ENCODE measurements at regions not wholly inside any gene's neighbourhood (a gene's known extent, or its start where the extent isn't known, plus 50 kb on each side); places are given as distances from the start of the nearest gene placed in this dataset.

- Mint-ChIP-seq H3K36me3 (peaks cover 32% of the 10 kb centered on the region), H3K27ac (no peak overlapping the region), H3K4me3 (no peak overlapping the region), H3K4me1 (no peaks in the 10 kb centered on the region), H3K9me3 (peaks cover 47% of the 10 kb centered on the region), H3K27me3 (ENCODE audit: low read depth) (no peaks in the 10 kb centered on the region)
- CTCF ChIA-PET = no interaction called here
- DNase-seq (ENCODE audit: low spot score) (no peak), ATAC-seq (no peak)
- POLR2A ChIA-PET = no interaction called here
- no peak for TF ChIP-seq AFF4 (CRISPR knock-in tag; IDR thresholded peaks at IDR 0.05; ENCODE audit: borderline replicate concordance)
- no peak for TF ChIP-seq ZNF423 (CRISPR knock-in tag; IDR thresholded peaks at IDR 0.05)
- TF ChIP-seq ZNF396 (CRISPR knock-in tag; IDR thresholded peaks at IDR 0.05; ENCODE audit: borderline replicate concordance) = no peak
- no peak for TF ChIP-seq TEAD1 (CRISPR knock-in tag; IDR thresholded peaks at IDR 0.05)
- TF ChIP-seq, protein P1, sequence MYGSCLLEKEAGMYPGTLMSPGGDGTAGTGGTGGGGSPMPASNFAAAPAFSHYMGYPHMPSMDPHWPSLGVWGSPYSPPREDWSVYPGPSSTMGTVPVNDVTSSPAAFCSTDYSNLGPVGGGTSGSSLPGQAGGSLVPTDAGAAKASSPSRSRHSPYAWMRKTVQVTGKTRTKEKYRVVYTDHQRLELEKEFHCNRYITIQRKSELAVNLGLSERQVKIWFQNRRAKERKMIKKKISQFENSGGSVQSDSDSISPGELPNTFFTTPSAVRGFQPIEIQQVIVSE (CRISPR knock-in tag; IDR thresholded peaks at IDR 0.05; ENCODE audit: borderline replicate concordance) = no peak
- TF ChIP-seq NFE2L1 (CRISPR knock-in tag; IDR thresholded peaks at IDR 0.05) = no peak
- TF ChIP-seq STAT6 (CRISPR knock-in tag; conservative IDR thresholded peaks at IDR 0.05; ENCODE audit: low read depth) = no peak
- TF ChIP-seq TCF7 (CRISPR knock-in tag; IDR thresholded peaks at IDR 0.05; ENCODE audit: low read depth) = no peak
- TF ChIP-seq NR2C2 (CRISPR knock-in tag; IDR thresholded peaks at IDR 0.05) = no peak
- no peak for TF ChIP-seq ZNF121 (CRISPR knock-in tag; IDR thresholded peaks at IDR 0.05)
- TF ChIP-seq MXD4 (CRISPR knock-in tag; IDR thresholded peaks at IDR 0.05; ENCODE audit: borderline replicate concordance) = no peak
- TF ChIP-seq ESRRA (CRISPR knock-in tag; IDR thresholded peaks at IDR 0.05; ENCODE audit: borderline replicate concordance) = no peak
- TF ChIP-seq, protein P2, sequence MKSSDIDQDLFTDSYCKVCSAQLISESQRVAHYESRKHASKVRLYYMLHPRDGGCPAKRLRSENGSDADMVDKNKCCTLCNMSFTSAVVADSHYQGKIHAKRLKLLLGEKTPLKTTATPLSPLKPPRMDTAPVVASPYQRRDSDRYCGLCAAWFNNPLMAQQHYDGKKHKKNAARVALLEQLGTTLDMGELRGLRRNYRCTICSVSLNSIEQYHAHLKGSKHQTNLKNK (CRISPR knock-in tag; IDR thresholded peaks at IDR 0.05) = no peak
- no peak for TF ChIP-seq ZNF317 (CRISPR knock-in tag; IDR thresholded peaks at IDR 0.05; ENCODE audit: borderline replicate concordance, low read depth)
- no peak for TF ChIP-seq ELF4 (CRISPR knock-in tag; IDR thresholded peaks at IDR 0.05; ENCODE audit: low read depth)
- TF ChIP-seq CTCF (IDR thresholded peaks at IDR 0.05) = no peak
- TF ChIP-seq USF1 (CRISPR knock-in tag; IDR thresholded peaks at IDR 0.05) = no peak
- no peak for TF ChIP-seq ATF1 (CRISPR knock-in tag; IDR thresholded peaks at IDR 0.05)
- TF ChIP-seq, protein P3, sequence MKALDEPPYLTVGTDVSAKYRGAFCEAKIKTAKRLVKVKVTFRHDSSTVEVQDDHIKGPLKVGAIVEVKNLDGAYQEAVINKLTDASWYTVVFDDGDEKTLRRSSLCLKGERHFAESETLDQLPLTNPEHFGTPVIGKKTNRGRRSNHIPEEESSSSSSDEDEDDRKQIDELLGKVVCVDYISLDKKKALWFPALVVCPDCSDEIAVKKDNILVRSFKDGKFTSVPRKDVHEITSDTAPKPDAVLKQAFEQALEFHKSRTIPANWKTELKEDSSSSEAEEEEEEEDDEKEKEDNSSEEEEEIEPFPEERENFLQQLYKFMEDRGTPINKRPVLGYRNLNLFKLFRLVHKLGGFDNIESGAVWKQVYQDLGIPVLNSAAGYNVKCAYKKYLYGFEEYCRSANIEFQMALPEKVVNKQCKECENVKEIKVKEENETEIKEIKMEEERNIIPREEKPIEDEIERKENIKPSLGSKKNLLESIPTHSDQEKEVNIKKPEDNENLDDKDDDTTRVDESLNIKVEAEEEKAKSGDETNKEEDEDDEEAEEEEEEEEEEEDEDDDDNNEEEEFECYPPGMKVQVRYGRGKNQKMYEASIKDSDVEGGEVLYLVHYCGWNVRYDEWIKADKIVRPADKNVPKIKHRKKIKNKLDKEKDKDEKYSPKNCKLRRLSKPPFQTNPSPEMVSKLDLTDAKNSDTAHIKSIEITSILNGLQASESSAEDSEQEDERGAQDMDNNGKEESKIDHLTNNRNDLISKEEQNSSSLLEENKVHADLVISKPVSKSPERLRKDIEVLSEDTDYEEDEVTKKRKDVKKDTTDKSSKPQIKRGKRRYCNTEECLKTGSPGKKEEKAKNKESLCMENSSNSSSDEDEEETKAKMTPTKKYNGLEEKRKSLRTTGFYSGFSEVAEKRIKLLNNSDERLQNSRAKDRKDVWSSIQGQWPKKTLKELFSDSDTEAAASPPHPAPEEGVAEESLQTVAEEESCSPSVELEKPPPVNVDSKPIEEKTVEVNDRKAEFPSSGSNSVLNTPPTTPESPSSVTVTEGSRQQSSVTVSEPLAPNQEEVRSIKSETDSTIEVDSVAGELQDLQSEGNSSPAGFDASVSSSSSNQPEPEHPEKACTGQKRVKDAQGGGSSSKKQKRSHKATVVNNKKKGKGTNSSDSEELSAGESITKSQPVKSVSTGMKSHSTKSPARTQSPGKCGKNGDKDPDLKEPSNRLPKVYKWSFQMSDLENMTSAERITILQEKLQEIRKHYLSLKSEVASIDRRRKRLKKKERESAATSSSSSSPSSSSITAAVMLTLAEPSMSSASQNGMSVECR (CRISPR knock-in tag; IDR thresholded peaks at IDR 0.05; ENCODE audit: borderline replicate concordance) = no peak
- TF ChIP-seq NR3C1 (CRISPR knock-in tag; conservative IDR thresholded peaks at IDR 0.05; ENCODE audit: low read depth) = no peak
These were observed 802.2 kb upstream of the MIR17HG start for GRCh38 chr13:90545070-90545840.
